ACHN (cell line): ENCODE measurements at regions not wholly inside any gene's neighbourhood (a gene's known extent, or its start where the extent isn't known, plus 50 kb on each side); places are given as distances from the start of the nearest gene placed in this dataset.

Source experiments
- DNase-seq: peaks from one replicate; pipeline ENCODE4 v3.0.0-alpha.2; 2015
- in situ Hi-C: cut with HindIII; loops from 2 replicates; pipeline ENCODE4 v1.10.0; 2017; ENCODE audit warnings: low sequenced_read_pairs, low pct_ligation_motif_present, low pct_unique_long_range_greater_than_20kb

DNA sequence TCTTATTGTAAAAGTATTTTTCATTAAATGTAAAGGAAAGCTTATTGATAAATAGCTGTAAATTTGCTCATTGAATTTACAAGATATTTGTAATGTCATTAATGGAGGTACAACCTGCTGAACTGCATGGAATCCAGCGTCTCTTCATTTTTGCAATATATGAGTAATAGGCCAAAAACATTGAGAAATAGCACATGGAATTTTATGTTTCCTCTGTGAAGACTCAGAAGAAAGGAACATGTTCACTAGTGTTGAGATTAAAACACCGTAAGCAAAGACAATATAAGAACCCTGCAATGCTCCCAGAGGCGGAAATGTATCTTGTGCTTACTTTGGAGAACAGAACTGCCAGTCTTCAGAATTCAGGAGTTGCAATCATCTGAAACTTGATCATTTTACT is 167.6 kb downstream of the ALDH1A2 start:
- in situ Hi-C loops = no loop called here
- no peak for DNase-seq

GRCh38 chr15:57902155-57902554 is 163.4 kb downstream of the ALDH1A2 start:
- no peak for DNase-seq
- in situ Hi-C loops = no loop called here
